Upper lobe of left lung (tissue), 6 donors: ENCODE measurements at regions not wholly inside any gene's neighbourhood (a gene's known extent, or its start where the extent isn't known, plus 50 kb on each side); places are given as distances from the start of the nearest gene placed in this dataset.

ENCODE experiments used
- ATAC-seq, 2 donors: fragments of 200-7000 bp; cut with Tn5 transposase; one replicate each; pipeline ENCODE4 v1.9.1; 2022; ENCODE audit warnings: mild to moderate bottlenecking in 2 of 2, moderate library complexity in 2 of 2; ENCODE audit not compliant: low FRiP score in 2 of 2
- DNase-seq, 2 donors: peaks; one replicate each; pipeline ENCODE4 v3.0.0-alpha.2; 2019 to 2020
- H3K27ac ChIP-seq, 4 donors: fragments of 200-600 bp; sonication (generic); one replicate each; pipeline ENCODE4 v1.5.1; 2016 to 2019
- H3K27me3 ChIP-seq, 4 donors: fragments of 200-600 bp; sonication (generic); one replicate each; pipeline ENCODE4 v1.5.1; 2017 to 2019
- H3K36me3 ChIP-seq, 4 donors: fragments of 200-600 bp; sonication (generic); one replicate each; pipeline ENCODE4 v1.5.1; 2016 to 2019
- H3K4me1 ChIP-seq, 4 donors: fragments of 200-600 bp; sonication (generic); one replicate each; pipeline ENCODE4 v1.5.1; 2018 to 2019
- H3K4me3 ChIP-seq, 4 donors: fragments of 200-600 bp; sonication (generic); one replicate each; pipeline ENCODE4 v1.5.1; 2017 to 2019; ENCODE audit warnings: mild to moderate bottlenecking in 2 of 4, moderate library complexity in 1 of 4
- H3K9me3 ChIP-seq, 4 donors: fragments of 200-600 bp; sonication (generic); one replicate each; pipeline ENCODE4 v1.5.1; 2018 to 2019
- EP300 ChIP-seq, 4 donors: sonication (generic); formaldehyde crosslinking; IDR thresholded peaks; one replicate each; pipeline ENCODE4 v1.5.1; 2017; ENCODE audit warnings: antibody characterized with exemption in 4 of 4, control low read depth in 2 of 4
- POLR2A ChIP-seq, 4 donors: fragments of 450-650 bp; IDR thresholded peaks; one replicate each; pipeline ENCODE4 v1.5.1; 2016 to 2017; ENCODE audit warnings: antibody characterized with exemption in 4 of 4, mild to moderate bottlenecking in 2 of 4
- POLR2AphosphoS5 ChIP-seq, 2 donors: sonication (generic); formaldehyde crosslinking; IDR thresholded peaks; one replicate each; pipeline ENCODE4 v1.5.1; 2017; ENCODE audit warnings: antibody characterized with exemption in 2 of 2
- WGBS, 2 donors: methylation state at CpG; one replicate each; pipeline ENCODE4 v1.1.5; 2017 to 2018; 5-methylcytosine and 5-hydroxymethylcytosine counted together
- TF ChIP-seq, protein P1 (sequence below), 6 experiments: fragments of 450-650 bp in 4 of 6; fragments of 200-600 bp in 2 of 6; sonication (generic) in 2 of 6; IDR thresholded peaks; one replicate each; pipeline ENCODE4 v1.5.1; 2016 to 2019; ENCODE audit warnings: antibody characterized with exemption in 6 of 6
- donor health status: DM: no; HTN: no; CAD: no; lungs with moderate emphysema.
- donor health status: DM: no; HTN: yes; CAD: no; lungs with severe emphysema.

DNA sequence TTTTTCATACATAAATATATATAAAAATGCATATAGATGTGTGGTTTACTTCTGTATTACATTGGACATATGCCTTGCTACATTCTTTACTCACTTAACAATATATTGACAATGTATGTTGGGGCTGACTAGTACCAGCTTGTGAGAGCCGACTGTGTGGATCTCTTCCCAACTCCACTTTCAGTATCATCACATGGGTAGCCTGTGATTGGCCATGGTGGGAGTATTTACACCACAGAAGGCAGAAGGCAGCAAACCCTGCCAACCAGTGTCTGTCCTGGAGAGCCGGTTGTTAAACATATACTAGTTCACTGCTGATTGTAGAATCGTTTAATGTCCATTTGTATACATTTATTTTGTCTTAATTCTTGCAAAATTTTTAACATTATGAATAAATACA is 638.7 kb downstream of the DHX35 start:
- Histone ChIP-seq H3K27me3 (no peaks in the 10 kb centered on the region), H3K4me1 (no peaks in the 10 kb centered on the region), H3K27ac (no peak overlapping the region), H3K36me3 (no peaks in the 10 kb centered on the region), H3K9me3 (no peaks in the 10 kb centered on the region), H3K4me3 (no peak overlapping the region)
- ATAC-seq: no peak
- WGBS, 2 donors: 83 to 85% methylated on average over 3 of the region's 3 CpGs
- no peak for TF ChIP-seq POLR2AphosphoS5 (IDR thresholded peaks at IDR 0.05)
- no peak for TF ChIP-seq POLR2A (IDR thresholded peaks at IDR 0.05)
- no peak for TF ChIP-seq EP300 (IDR thresholded peaks at IDR 0.05)
- TF ChIP-seq, protein P1, sequence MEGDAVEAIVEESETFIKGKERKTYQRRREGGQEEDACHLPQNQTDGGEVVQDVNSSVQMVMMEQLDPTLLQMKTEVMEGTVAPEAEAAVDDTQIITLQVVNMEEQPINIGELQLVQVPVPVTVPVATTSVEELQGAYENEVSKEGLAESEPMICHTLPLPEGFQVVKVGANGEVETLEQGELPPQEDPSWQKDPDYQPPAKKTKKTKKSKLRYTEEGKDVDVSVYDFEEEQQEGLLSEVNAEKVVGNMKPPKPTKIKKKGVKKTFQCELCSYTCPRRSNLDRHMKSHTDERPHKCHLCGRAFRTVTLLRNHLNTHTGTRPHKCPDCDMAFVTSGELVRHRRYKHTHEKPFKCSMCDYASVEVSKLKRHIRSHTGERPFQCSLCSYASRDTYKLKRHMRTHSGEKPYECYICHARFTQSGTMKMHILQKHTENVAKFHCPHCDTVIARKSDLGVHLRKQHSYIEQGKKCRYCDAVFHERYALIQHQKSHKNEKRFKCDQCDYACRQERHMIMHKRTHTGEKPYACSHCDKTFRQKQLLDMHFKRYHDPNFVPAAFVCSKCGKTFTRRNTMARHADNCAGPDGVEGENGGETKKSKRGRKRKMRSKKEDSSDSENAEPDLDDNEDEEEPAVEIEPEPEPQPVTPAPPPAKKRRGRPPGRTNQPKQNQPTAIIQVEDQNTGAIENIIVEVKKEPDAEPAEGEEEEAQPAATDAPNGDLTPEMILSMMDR (IDR thresholded peaks at IDR 0.05): no peak
- DNase-seq: no peak

DNA sequence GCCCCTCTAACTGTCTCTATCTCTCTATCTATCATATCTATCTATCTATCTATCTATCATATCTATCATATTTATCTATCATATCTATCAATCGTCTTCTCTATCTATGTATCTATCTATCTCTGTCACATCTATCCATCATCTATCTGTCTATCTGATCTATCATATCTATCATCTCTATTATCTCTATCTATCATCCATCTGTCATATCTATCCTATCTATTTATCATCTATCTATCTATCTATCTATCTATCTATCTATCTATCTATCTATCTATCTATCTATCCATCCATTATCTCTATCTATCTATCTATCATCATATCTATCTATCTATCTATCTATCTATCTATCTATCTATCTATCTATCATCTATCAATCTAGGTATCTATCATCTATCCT is 638.0 kb downstream of the DHX35 start:
- 71 to 81% methylated on average over 1 of the region's 1 CpG for WGBS, 2 donors
- no peaks in the 10 kb centered on the region for H3K36me3 ChIP-seq

DNA sequence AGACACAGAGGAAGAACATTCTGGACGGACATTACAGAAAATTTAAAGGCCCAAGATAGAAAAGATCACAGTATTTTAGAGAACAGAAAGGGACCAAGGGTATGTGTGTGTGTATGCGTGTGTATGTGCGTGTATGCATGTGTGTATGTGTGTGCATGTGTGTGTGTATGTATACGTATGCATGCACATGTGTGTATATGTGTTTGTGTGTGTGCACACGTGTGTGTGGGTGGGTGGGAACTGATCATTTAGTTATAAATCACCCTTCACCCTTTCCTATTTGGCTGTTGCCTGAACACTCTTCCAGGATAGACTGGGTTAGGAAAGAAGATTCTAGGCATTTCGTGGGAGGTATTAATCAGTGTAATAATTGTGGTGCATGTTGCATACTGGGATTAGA is 634.4 kb downstream of the DHX35 start:
- DNase-seq (no peak), ATAC-seq (no peak)
- no peaks in the 10 kb centered on the region for H3K4me1 ChIP-seq
- H3K36me3 ChIP-seq: no peaks in the 10 kb centered on the region
- no peak overlapping the region for H3K27ac ChIP-seq
- no peak overlapping the region for H3K4me3 ChIP-seq
- H3K27me3 ChIP-seq: no peaks in the 10 kb centered on the region
- TF ChIP-seq POLR2A (IDR thresholded peaks at IDR 0.05): no peak
- no peak for TF ChIP-seq EP300 (IDR thresholded peaks at IDR 0.05)
- H3K9me3 ChIP-seq: no peaks in the 10 kb centered on the region
- 84 to 94% methylated on average over 5 to 6 of the region's 6 CpGs for WGBS, 2 donors

More for the DNA sequence above, 638.0 kb downstream of the DHX35 start:
- DNase-seq (no peak), ATAC-seq (no peak)
- Histone ChIP-seq H3K4me3 (no peak overlapping the region), H3K27ac (no peak overlapping the region), H3K27me3 (no peaks in the 10 kb centered on the region), H3K9me3 (no peaks in the 10 kb centered on the region), H3K4me1 (no peaks in the 10 kb centered on the region)
- TF ChIP-seq, protein P1 (IDR thresholded peaks at IDR 0.05): no peak
- TF ChIP-seq POLR2AphosphoS5 (IDR thresholded peaks at IDR 0.05) (no peak), EP300 (IDR thresholded peaks at IDR 0.05) (no peak), POLR2A (IDR thresholded peaks at IDR 0.05) (no peak)

DNA sequence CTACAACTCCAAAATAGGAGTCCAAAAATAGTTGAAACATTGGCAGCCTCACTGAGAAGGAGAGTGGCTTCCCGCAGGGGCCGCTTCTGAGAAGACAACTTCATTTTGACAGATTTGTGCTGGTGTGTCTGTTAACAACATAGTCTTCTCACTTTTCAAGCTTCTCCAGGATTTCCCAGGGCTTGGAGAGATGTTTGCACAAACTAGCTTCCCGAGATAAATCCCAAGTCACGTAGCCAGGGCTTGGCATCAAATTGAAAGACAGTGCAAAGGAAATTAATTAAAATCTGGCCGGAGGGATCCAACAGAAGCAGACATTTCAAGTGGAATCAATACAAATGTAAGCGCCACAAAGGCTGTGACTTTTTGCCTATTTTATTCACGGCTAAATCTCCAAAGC is 630.2 kb downstream of the DHX35 start:
- TF ChIP-seq POLR2AphosphoS5 (IDR thresholded peaks at IDR 0.05) (no peak), POLR2A (IDR thresholded peaks at IDR 0.05) (no peak)
- TF ChIP-seq, protein P1 (IDR thresholded peaks at IDR 0.05): no peak
- no peak for ATAC-seq
- no peaks in the 10 kb centered on the region for H3K36me3 ChIP-seq
- H3K9me3 ChIP-seq: no peaks in the 10 kb centered on the region
- no peak overlapping the region for H3K27ac ChIP-seq
- no peaks in the 10 kb centered on the region for H3K27me3 ChIP-seq
- no peak for DNase-seq
- WGBS, 2 donors: 37 to 48% methylated on average over 7 of the region's 7 CpGs
- H3K4me1 ChIP-seq: no peaks in the 10 kb centered on the region
- no peak overlapping the region for H3K4me3 ChIP-seq

DNA sequence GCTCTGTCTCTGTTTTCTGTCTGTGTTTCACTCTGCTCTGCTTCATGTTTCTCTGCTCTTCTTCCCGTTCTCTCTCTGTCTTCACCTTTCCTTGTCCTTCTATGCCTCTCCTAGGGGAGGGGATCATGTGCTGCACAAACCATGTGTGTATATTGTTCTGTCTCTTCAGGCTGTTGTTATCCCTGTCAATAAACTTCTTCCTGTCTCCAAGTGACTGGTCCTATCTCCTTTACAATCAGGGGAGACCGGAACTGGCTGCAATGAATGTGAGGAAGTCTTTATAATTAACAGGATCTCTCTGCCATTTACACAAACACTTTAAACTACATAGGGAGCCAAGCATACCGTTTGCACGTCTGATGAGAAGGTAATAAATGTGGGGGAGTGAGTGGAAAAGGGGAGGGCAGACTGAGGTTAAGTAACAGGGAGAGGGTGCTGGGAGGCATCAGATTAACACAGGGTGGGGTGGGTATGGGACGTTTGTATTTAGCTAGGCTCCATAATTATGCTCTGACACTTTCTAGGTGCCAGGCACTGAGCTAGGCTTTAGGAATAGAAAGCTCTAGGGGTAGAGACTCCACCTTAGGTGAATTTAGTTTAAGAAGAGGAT is 626.1 kb downstream of the DHX35 start:
- H3K4me1 ChIP-seq: no peaks in the 10 kb centered on the region
- no peak overlapping the region for H3K27ac ChIP-seq
- no peaks in the 10 kb centered on the region for H3K27me3 ChIP-seq
- TF ChIP-seq EP300 (IDR thresholded peaks at IDR 0.05) (no peak), POLR2A (IDR thresholded peaks at IDR 0.05) (no peak), POLR2AphosphoS5 (IDR thresholded peaks at IDR 0.05) (no peak)
- TF ChIP-seq, protein P1 (IDR thresholded peaks at IDR 0.05): no peak
- no peaks in the 10 kb centered on the region for H3K36me3 ChIP-seq
- WGBS, 2 donors: 17 to 25% methylated on average over 5 of the region's 5 CpGs
- ATAC-seq (peak in 1 of 2 donors; percentile 61), DNase-seq (no peak)
- H3K4me3 ChIP-seq: no peak overlapping the region
- no peaks in the 10 kb centered on the region for H3K9me3 ChIP-seq
